Activated CD8-positive, alpha-beta T cell treated with anti-CD3 and anti-CD28 coated beads for 36 hours (primary cell): ENCODE measurements at regions not wholly inside any gene's neighbourhood (a gene's known extent, or its start where the extent isn't known, plus 50 kb on each side); places are given as distances from the start of the nearest gene placed in this dataset.

Experiments used
- ATAC-seq: fragments of 200-7000 bp; cut with Tn5 transposase; one replicate; pipeline ENCODE4 v1.10.0; 2021; ENCODE audit warnings: mild to moderate bottlenecking, moderate library complexity
- CTCF ChIA-PET: fragments of 350-600 bp; sonication (Branson Sonifier 250); formaldehyde crosslinking; loops from one replicate; lab custom pipeline; 2021; ENCODE audit warnings: antibody characterized with exemption; lab: Charles Lee
- POLR2A ChIA-PET: fragments of 350-600 bp; sonication (Branson Sonifier 250); formaldehyde crosslinking; loops from one replicate; lab custom pipeline; 2021; ENCODE audit warnings: antibody characterized with exemption; lab: Charles Lee
- DNase-seq: peaks from one replicate; pipeline ENCODE4 v3.0.0-alpha.2; 2020
- H3K27ac Mint-ChIP-seq: one replicate; pipeline ENCODE4 v1.8.0; 2021; ENCODE audit warnings: mild to moderate bottlenecking, mixed read lengths
- H3K27me3 Mint-ChIP-seq: one replicate; pipeline ENCODE4 v1.8.0; 2021; ENCODE audit warnings: mixed read lengths
- H3K36me3 Mint-ChIP-seq: one replicate; pipeline ENCODE4 v1.8.0; 2021; ENCODE audit warnings: low read depth, mixed read lengths
- H3K4me1 Mint-ChIP-seq: one replicate; pipeline ENCODE4 v1.8.0; 2021; ENCODE audit warnings: low read depth, mixed read lengths
- H3K4me3 Mint-ChIP-seq: one replicate; pipeline ENCODE4 v1.8.0; 2021; ENCODE audit warnings: mild to moderate bottlenecking, moderate library complexity, mixed read lengths
- H3K9me3 Mint-ChIP-seq: one replicate; pipeline ENCODE4 v1.8.0; 2021; ENCODE audit warnings: mixed read lengths
- CTCF ChIP-seq: fragments of 200-600 bp; IDR thresholded peaks from one replicate; pipeline ENCODE4 v1.8.0; 2022; ENCODE audit warnings: antibody characterized with exemption, mild to moderate bottlenecking
- intact Hi-C: fragments of 100-400 bp; cut with micrococcal nuclease; formaldehyde crosslinking; loops from one replicate; pipeline ENCODE4 v1.10.0; 2022

GRCh38 chr6:142534076-142534475 lies 232.3 kb downstream of the ADGRG6 start:
- no peak for TF ChIP-seq CTCF
- no peak for ATAC-seq
- Mint-ChIP-seq H3K4me1 (no peaks in the 10 kb centered on the region), H3K9me3 (peaks cover 24% of the 10 kb centered on the region), H3K4me3 (no peak overlapping the region), H3K27ac (no peak overlapping the region), H3K27me3 (no peaks in the 10 kb centered on the region), H3K36me3 (peaks cover 3% of the 10 kb centered on the region)
- DNase-seq, result no peak
- POLR2A ChIA-PET, result no interaction called here
- intact Hi-C loops, result no loop called here
- CTCF ChIA-PET, result interaction anchor here (1.1 kb wide), 1 partner anchor 59 kb away, joined by 5 read pairs; no protein-coding TSS in a partner anchor

- no peak overlapping the region for H3K4me3 Mint-ChIP-seq
- no peaks in the 10 kb centered on the region for H3K4me1 Mint-ChIP-seq
- ChIA-PET CTCF (interaction anchor here (1.1 kb wide), 1 partner anchor 59 kb away, joined by 5 read pairs; no protein-coding TSS in a partner anchor), POLR2A (no interaction called here)
- no peak overlapping the region for H3K27ac Mint-ChIP-seq
- no peak for DNase-seq
- peaks cover 3% of the 10 kb centered on the region for H3K36me3 Mint-ChIP-seq
- TF ChIP-seq CTCF, result no peak
- no peaks in the 10 kb centered on the region for H3K27me3 Mint-ChIP-seq
- no peak for ATAC-seq
- peaks cover 24% of the 10 kb centered on the region for H3K9me3 Mint-ChIP-seq
- intact Hi-C loops, result no loop called here
Observed at GRCh38 chr6:142534484-142534883, 232.7 kb downstream of the ADGRG6 start.

- no peak for ATAC-seq
- ChIA-PET POLR2A (no interaction called here), CTCF (interaction anchor here (1.6 to 1.8 kb wide), 2 partner anchors 63 to 65 kb away, joined by 3 to 6 read pairs; no protein-coding TSS in a partner anchor)
- Mint-ChIP-seq H3K27ac (no peak overlapping the region), H3K4me3 (no peak overlapping the region), H3K9me3 (peaks cover 24% of the 10 kb centered on the region), H3K27me3 (no peaks in the 10 kb centered on the region), H3K36me3 (peaks cover 3% of the 10 kb centered on the region), H3K4me1 (no peaks in the 10 kb centered on the region)
- DNase-seq, result peak; percentile 34
- TF ChIP-seq CTCF, result peak; percentile 45
- intact Hi-C loops, result no loop called here
Observed at GRCh38 chr6:142537612-142538478, 236.0 kb downstream of the ADGRG6 start.

- no peaks in the 10 kb centered on the region for H3K27me3 Mint-ChIP-seq
- intact Hi-C loops, result no loop called here
- no peak for ATAC-seq
- ChIA-PET POLR2A (no interaction called here), CTCF (no interaction called here)
- no peak overlapping the region for H3K4me3 Mint-ChIP-seq
- H3K9me3 Mint-ChIP-seq, result peaks cover 2% of the 10 kb centered on the region
- peaks cover 18% of the 10 kb centered on the region for H3K4me1 Mint-ChIP-seq
- no peak for TF ChIP-seq CTCF
- H3K27ac Mint-ChIP-seq, result no peak overlapping the region
- DNase-seq, result no peak
- H3K36me3 Mint-ChIP-seq, result no peaks in the 10 kb centered on the region
Observed at GRCh38 chr6:142542704-142543233, 241.0 kb downstream of the ADGRG6 start.

- Mint-ChIP-seq H3K9me3 (no peaks in the 10 kb centered on the region), H3K36me3 (no peaks in the 10 kb centered on the region), H3K4me1 (peaks cover 23% of the 10 kb centered on the region), H3K4me3 (no peak overlapping the region), H3K27me3 (no peaks in the 10 kb centered on the region), H3K27ac (no peak overlapping the region)
- intact Hi-C loops, result no loop called here
- no peak for TF ChIP-seq CTCF
- DNase-seq (no peak), ATAC-seq (no peak)
- ChIA-PET CTCF (no interaction called here), POLR2A (no interaction called here)
Observed at GRCh38 chr6:142543606-142544005, 241.8 kb downstream of the ADGRG6 start.
